Choroid plexus epithelial cell (primary cell): ENCODE measurements at regions not wholly inside any gene's neighbourhood (a gene's known extent, or its start where the extent isn't known, plus 50 kb on each side); places are given as distances from the start of the nearest gene placed in this dataset.

Source experiments
- DNase-seq: peaks from one replicate; pipeline ENCODE4 v3.0.0-alpha.2; 2010; ENCODE audit warnings: low read depth
- H3K4me3 ChIP-seq: 2 replicates; pipeline ENCODE4 v1.5.1; 2011; ENCODE audit warnings: low read depth, mild to moderate bottlenecking, control low read depth, low read length, moderate library complexity
- CTCF ChIP-seq: conservative IDR thresholded peaks from 2 replicates; pipeline ENCODE4 v1.5.1; 2011; ENCODE audit warnings: low read depth, mild to moderate bottlenecking, control low read depth, inconsistent platforms, low read length, moderate library complexity

- no peak overlapping the region for H3K4me3 ChIP-seq
- DNase-seq: no peak
- no peak for TF ChIP-seq CTCF
Observed at GRCh38 chrX:42535233-42535632, 242.7 kb downstream of the PPP1R2C start.

- H3K4me3 ChIP-seq: no peak overlapping the region
- no peak for DNase-seq
- no peak for TF ChIP-seq CTCF
Observed at GRCh38 chrX:42533761-42534160, 244.2 kb downstream of the PPP1R2C start.

GRCh38 chrX:42531441-42531840, 246.5 kb downstream of the PPP1R2C start:
- no peak for TF ChIP-seq CTCF
- DNase-seq: no peak
- no peak overlapping the region for H3K4me3 ChIP-seq

- peak; percentile 52 for DNase-seq
- peak; percentile 23 for TF ChIP-seq CTCF
- H3K4me3 ChIP-seq: no peak overlapping the region
Observed at GRCh38 chrX:42530027-42530426, 247.9 kb downstream of the PPP1R2C start.

- peak; percentile 24 for DNase-seq
- no peak for TF ChIP-seq CTCF
- no peak overlapping the region for H3K4me3 ChIP-seq
Observed at GRCh38 chrX:42524379-42524778, 253.6 kb downstream of the PPP1R2C start.

- peak; percentile 12 for TF ChIP-seq CTCF
- DNase-seq: peak; percentile 64
- no peak overlapping the region for H3K4me3 ChIP-seq
Observed at GRCh38 chrX:42519666-42520231, 258.2 kb downstream of the PPP1R2C start.

- H3K4me3 ChIP-seq: no peak overlapping the region
- TF ChIP-seq CTCF: no peak
- no peak for DNase-seq
Observed at GRCh38 chrX:42515939-42516338, 262.0 kb downstream of the PPP1R2C start.
